B cell (primary cell): ENCODE measurements at regions not wholly inside any gene's neighbourhood (a gene's known extent, or its start where the extent isn't known, plus 50 kb on each side); places are given as distances from the start of the nearest gene placed in this dataset.

ENCODE experiments used
- ATAC-seq: fragments of 200-7000 bp; cut with Tn5 transposase; one replicate; pipeline ENCODE4 v1.10.0; 2021; ENCODE audit warnings: low read depth, mild to moderate bottlenecking, moderate number of reproducible peaks, moderate library complexity
- CTCF ChIA-PET: fragments of 350-600 bp; sonication (Branson Sonifier 250); formaldehyde crosslinking; loops from one replicate; lab custom pipeline; 2021; ENCODE audit warnings: antibody characterized with exemption, inconsistent platforms; lab: Charles Lee
- POLR2A ChIA-PET: fragments of 350-600 bp; sonication (Branson Sonifier 250); formaldehyde crosslinking; loops from one replicate; lab custom pipeline; 2021; ENCODE audit warnings: antibody characterized with exemption; lab: Charles Lee
- DNase-seq: peaks from one replicate; pipeline ENCODE4 v3.0.0; 2013
- H2AFZ ChIP-seq: 2 replicates; pipeline ENCODE4 v1.6.1; 2012; ENCODE audit warnings: mild to moderate bottlenecking, low read depth, low read length; ENCODE audit not compliant: insufficient read depth, poor library complexity, severe bottlenecking
- H3K27ac ChIP-seq, 2 donors: 1 replicate in 1 of 2; 2 replicates in 1 of 2; pipeline ENCODE4 v1.5.1; 2012 to 2013; ENCODE audit warnings: low read length in 2 of 2, mild to moderate bottlenecking in 2 of 2, moderate library complexity in 1 of 2
- H3K27me3 ChIP-seq, 4 experiments: fragments of 200-600 bp in 1 of 4; sonication (generic) in 1 of 4; replicated peaks in 1 of 4; 1 replicate in 2 of 4; 2 replicates in 2 of 4; pipeline versions ENCODE4 v1.6.1 to v1.7.0; 2013 to 2016; ENCODE audit warnings: low read length in 3 of 4, mild to moderate bottlenecking in 2 of 4, mixed read lengths in 1 of 4, moderate library complexity in 1 of 4; ENCODE audit not compliant: insufficient read depth in 4 of 4, control insufficient read depth in 3 of 4; ENCODE audit errors: control extremely low read depth in 1 of 4
- H3K36me3 ChIP-seq, 2 experiments: replicated peaks in 1 of 2; 1 replicate in 1 of 2; 2 replicates in 1 of 2; pipeline versions ENCODE4 v1.6.1 to v1.7.1; 2013; ENCODE audit warnings: low read length in 1 of 2; ENCODE audit not compliant: insufficient read depth in 2 of 2, control insufficient read depth in 1 of 2; ENCODE audit errors: control extremely low read depth in 1 of 2, extremely low read depth in 1 of 2
- H3K4me1 ChIP-seq, 2 donors: fragments of 200-600 bp in 1 of 2; sonication (generic) in 1 of 2; 1 replicate in 1 of 2; 2 replicates in 1 of 2; pipeline versions ENCODE4 v1.5.1 to v1.6.1; 2013 to 2017; ENCODE audit warnings: low read length in 2 of 2; ENCODE audit not compliant: control insufficient read depth in 2 of 2, insufficient read depth in 2 of 2
- H3K4me2 ChIP-seq: replicated peaks from 2 replicates; pipeline ENCODE3; 2012; ENCODE audit warnings: mild to moderate bottlenecking, low read depth, low read length; ENCODE audit not compliant: poor library complexity, severe bottlenecking
- H3K4me3 ChIP-seq, 5 experiments: fragments of 200-600 bp in 1 of 5; sonication (generic) in 1 of 5; 1 replicate in 3 of 5; 2 replicates in 2 of 5; pipeline versions ENCODE4 v1.5.1 to v1.7.0; 2011 to 2016; ENCODE audit warnings: low read length in 4 of 5, mild to moderate bottlenecking in 4 of 5, low read depth in 2 of 5, control low read depth in 1 of 5, moderate library complexity in 1 of 5; ENCODE audit not compliant: insufficient read depth in 1 of 5; ENCODE audit errors: control extremely low read depth in 1 of 5, extremely low read depth in 1 of 5
- H3K79me2 ChIP-seq: fragments of 200-600 bp; sonication (generic); one replicate; pipeline ENCODE4 v1.6.0; 2016; ENCODE audit warnings: low read length; ENCODE audit not compliant: control insufficient read depth, insufficient read depth
- H3K9ac ChIP-seq: fragments of 200-600 bp; sonication (generic); 2 replicates; pipeline ENCODE4 v1.6.1; 2017; ENCODE audit warnings: mild to moderate bottlenecking, low read length, moderate library complexity
- H3K9me3 ChIP-seq, 3 donors: one replicate each; pipeline versions ENCODE4 v1.6.1 to v1.7.1; 2013; ENCODE audit warnings: low read length in 2 of 3; ENCODE audit not compliant: control insufficient read depth in 2 of 3, insufficient read depth in 1 of 3; ENCODE audit errors: control extremely low read depth in 1 of 3
- H4K20me1 ChIP-seq: 2 replicates; pipeline ENCODE4 v1.6.0; 2012; ENCODE audit warnings: mild to moderate bottlenecking, low read length; ENCODE audit not compliant: insufficient read depth, control insufficient read depth, poor library complexity, severe bottlenecking
- H3K27ac Mint-ChIP-seq: one replicate; pipeline ENCODE4 v1.8.0; 2021; ENCODE audit warnings: mixed read lengths
- H3K27me3 Mint-ChIP-seq: one replicate; pipeline ENCODE4 v1.8.0; 2021; ENCODE audit warnings: mixed read lengths
- H3K4me1 Mint-ChIP-seq: one replicate; pipeline ENCODE4 v1.8.0; 2021; ENCODE audit warnings: mixed read lengths
- H3K4me3 Mint-ChIP-seq: one replicate; pipeline ENCODE4 v1.8.0; 2021; ENCODE audit warnings: mixed read lengths
- H3K9me3 Mint-ChIP-seq: one replicate; pipeline ENCODE4 v1.8.0; 2022; ENCODE audit warnings: mixed read lengths; ENCODE audit not compliant: insufficient read depth
- CTCF ChIP-seq: fragments of 200-600 bp; IDR thresholded peaks from one replicate; pipeline ENCODE4 v1.8.0; 2022; ENCODE audit warnings: antibody characterized with exemption, mild to moderate bottlenecking
- EZH2 ChIP-seq: IDR thresholded peaks from 2 replicates; pipeline ENCODE4 v1.6.1; 2012; ENCODE audit warnings: borderline replicate concordance, low read depth, mild to moderate bottlenecking, moderate library complexity, low read length; ENCODE audit not compliant: insufficient read depth, poor library complexity, severe bottlenecking
- WGBS: methylation state at CpG from one replicate; pipeline ENCODE4 v1.1.5; 2013; ENCODE audit warnings: missing lambda C conversion rate; ENCODE audit not compliant: insufficient coverage; 5-methylcytosine and 5-hydroxymethylcytosine counted together
- intact Hi-C: fragments of 100-400 bp; cut with micrococcal nuclease; formaldehyde crosslinking; loops from one replicate; pipeline ENCODE4 v1.10.0; 2022

GRCh38 chr9:87324613-87325194 lies 173.0 kb upstream of the DAPK1 start:
- no peak for ATAC-seq
- no CpG with 5 or more reads among the region's 5 CpGs for WGBS
- Histone ChIP-seq H3K4me3 (no peak overlapping the region), H3K9me3 (no peaks in the 10 kb centered on the region), H2AFZ (no peak overlapping the region), H3K27me3 (no peaks in the 10 kb centered on the region), H3K4me1 (no peaks in the 10 kb centered on the region), H3K4me2 (no peak overlapping the region), H4K20me1 (no peaks in the 10 kb centered on the region), H3K36me3 (no peaks in the 10 kb centered on the region), H3K9ac (no peak overlapping the region), H3K27ac (no peak overlapping the region), H3K79me2 (no peaks in the 10 kb centered on the region)
- Mint-ChIP-seq H3K4me1 (no peaks in the 10 kb centered on the region), H3K27me3 (no peaks in the 10 kb centered on the region), H3K9me3 (no peaks in the 10 kb centered on the region), H3K4me3 (no peak overlapping the region), H3K27ac (no peak overlapping the region)
- DNase-seq = peak; percentile 38
- CTCF ChIA-PET = interaction anchor here (0.7 to 2.1 kb wide), 7 partner anchors 837 to 1122 kb away, joined by 3 to 8 read pairs (median 5); no protein-coding TSS in a partner anchor
- no peak for TF ChIP-seq EZH2
- peak; percentile 69 for TF ChIP-seq CTCF
- intact Hi-C loops = loop anchor here (2.0 to 5.0 kb wide), 2 partner anchors 837 to 890 kb away; no protein-coding TSS in a partner anchor
- POLR2A ChIA-PET = no interaction called here

DNA sequence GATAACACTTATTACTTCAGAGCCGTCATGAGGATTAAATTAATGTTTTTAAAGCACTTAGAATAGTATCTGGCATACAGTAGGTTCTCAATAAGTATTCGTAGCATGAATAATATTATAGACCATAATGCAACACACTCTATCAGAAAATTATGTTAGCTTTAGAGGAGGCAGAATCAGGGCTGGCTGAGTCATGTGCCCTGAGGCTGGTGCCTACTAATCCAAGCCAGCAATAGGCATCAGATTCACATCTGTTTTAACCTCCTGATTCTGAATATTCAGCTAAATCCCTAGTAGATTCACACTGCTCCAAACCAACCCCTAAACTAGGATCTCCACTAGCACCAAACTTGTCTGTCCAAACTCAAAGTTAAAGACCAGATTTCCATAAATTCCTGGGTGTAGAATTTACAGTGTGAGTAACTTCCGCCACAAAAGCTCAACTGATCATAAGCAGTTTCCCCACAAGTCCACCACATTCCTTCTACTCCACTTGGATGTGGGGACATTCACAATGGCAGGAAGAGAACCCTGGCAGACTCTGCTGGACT lies 170.0 kb upstream of the DAPK1 start:
- Histone ChIP-seq H3K27ac (no peak overlapping the region), H3K9me3 (peaks cover 1 to 5% (median 3%) of the 10 kb centered on the region in 3 donors), H3K4me1 (no peaks in the 10 kb centered on the region), H3K27me3 (no peaks in the 10 kb centered on the region), H3K79me2 (no peaks in the 10 kb centered on the region), H4K20me1 (no peaks in the 10 kb centered on the region), H3K36me3 (no peaks in the 10 kb centered on the region), H3K4me2 (no peak overlapping the region), H2AFZ (no peak overlapping the region), H3K4me3 (no peak overlapping the region), H3K9ac (no peak overlapping the region)
- WGBS = no CpG with 5 or more reads among the region's 3 CpGs
- ATAC-seq (no peak), DNase-seq (no peak)
- Mint-ChIP-seq H3K27me3 (no peaks in the 10 kb centered on the region), H3K9me3 (peaks cover 2% of the 10 kb centered on the region), H3K4me3 (no peak overlapping the region), H3K4me1 (no peaks in the 10 kb centered on the region), H3K27ac (no peak overlapping the region)
- ChIA-PET POLR2A (no interaction called here), CTCF (no interaction called here)
- TF ChIP-seq EZH2 = no peak
- no peak for TF ChIP-seq CTCF
- intact Hi-C loops = no loop called here
